Neural progenitor cell (in vitro differentiated cells): ENCODE measurements at regions not wholly inside any gene's neighbourhood (a gene's known extent, or its start where the extent isn't known, plus 50 kb on each side); places are given as distances from the start of the nearest gene placed in this dataset.
A peak's percentile ranks its signal among the peaks of the same experiment; 100 is the strongest.
"Not testable (repeated sequence)": the region's sequence is repeated elsewhere in the genome, so short reads cannot be mapped to it uniquely, and the experiment has no call there.

ENCODE experiments used
- DNase-seq: peaks from one replicate; pipeline ENCODE4 v3.0.0-alpha.2; 2016; ENCODE audit warnings: low spot score
- H2AFZ ChIP-seq: fragments of 200-600 bp; sonication (generic); replicated peaks from 2 replicates; pipeline ENCODE4 v1.6.1; 2016; ENCODE audit warnings: antibody characterized with exemption
- H3F3A ChIP-seq: fragments of 200-600 bp; sonication (generic); 2 replicates; pipeline ENCODE4 v1.6.1; 2016; ENCODE audit warnings: antibody characterized with exemption, low read depth
- H3K27ac ChIP-seq: fragments of 200-600 bp; sonication (generic); 2 replicates; pipeline ENCODE4 v1.5.1; 2016; ENCODE audit warnings: mild to moderate bottlenecking
- H3K27me3 ChIP-seq: fragments of 200-600 bp; sonication (generic); 2 replicates; pipeline ENCODE4 v1.6.1; 2016; ENCODE audit warnings: mild to moderate bottlenecking, moderate library complexity
- H3K36me3 ChIP-seq: fragments of 200-600 bp; sonication (generic); 2 replicates; pipeline ENCODE4 v1.5.1; 2016
- H3K4me1 ChIP-seq: fragments of 200-600 bp; sonication (generic); 2 replicates; pipeline ENCODE4 v1.6.1; 2016; ENCODE audit warnings: mixed run types
- H3K4me2 ChIP-seq: fragments of 200-600 bp; sonication (generic); 2 replicates; pipeline ENCODE4 v1.6.1; 2016
- H3K4me3 ChIP-seq: fragments of 200-600 bp; sonication (generic); 2 replicates; pipeline ENCODE4 v1.5.1; 2016
- H3K79me2 ChIP-seq: fragments of 200-600 bp; sonication (generic); 2 replicates; pipeline ENCODE4 v1.6.1; 2016; ENCODE audit warnings: low read depth
- H3K9ac ChIP-seq: fragments of 200-600 bp; sonication (generic); 2 replicates; pipeline ENCODE4 v1.6.1; 2016
- H3K9me3 ChIP-seq: fragments of 200-600 bp; sonication (generic); 2 replicates; pipeline ENCODE4 v1.5.1; 2016; ENCODE audit warnings: low read depth
- H4K20me1 ChIP-seq: fragments of 200-600 bp; sonication (generic); 2 replicates; pipeline ENCODE4 v1.6.1; 2016; ENCODE audit warnings: low read depth
- H3K27ac Mint-ChIP-seq: 3 replicates; pipeline ENCODE4 v1.8.0; 2021; ENCODE audit warnings: mixed read lengths
- H3K27me3 Mint-ChIP-seq: 2 replicates; pipeline ENCODE4 v1.8.0; 2022; ENCODE audit warnings: low read depth, mild to moderate bottlenecking, inconsistent platforms, moderate library complexity, mixed read lengths; ENCODE audit not compliant: insufficient read depth
- H3K36me3 Mint-ChIP-seq: 3 replicates; pipeline ENCODE4 v1.8.0; 2021; ENCODE audit warnings: mixed read lengths
- H3K4me1 Mint-ChIP-seq: 3 replicates; pipeline ENCODE4 v1.8.0; 2021; ENCODE audit warnings: mixed read lengths
- H3K4me3 Mint-ChIP-seq: 3 replicates; pipeline ENCODE4 v1.8.0; 2021; ENCODE audit warnings: mild to moderate bottlenecking, moderate library complexity, mixed read lengths
- H3K9me3 Mint-ChIP-seq: 3 replicates; pipeline ENCODE4 v1.8.0; 2020; ENCODE audit warnings: mixed read lengths
- CTCF ChIP-seq: fragments of 200-600 bp; sonication (generic); IDR thresholded peaks from 2 replicates; pipeline ENCODE4 v1.5.1; 2017; ENCODE audit warnings: antibody characterized with exemption, mild to moderate bottlenecking
- EZH2 ChIP-seq: fragments of 200-600 bp; sonication (generic); IDR thresholded peaks from 2 replicates; pipeline ENCODE4 v1.6.1; 2017; ENCODE audit warnings: antibody characterized with exemption, mild to moderate bottlenecking, moderate library complexity
- EZH2phosphoT487 ChIP-seq: fragments of 200-600 bp; sonication (generic); IDR thresholded peaks from 2 replicates; pipeline ENCODE4 v1.6.1; 2017; ENCODE audit warnings: antibody characterized with exemption

GRCh38 chr20:41692479-41693135, 74.4 kb upstream of the CHD6 start:
- H3K36me3 ChIP-seq: no peaks in the 10 kb centered on the region
- H3K79me2 ChIP-seq: no peaks in the 10 kb centered on the region
- peaks cover 2% of the 10 kb centered on the region for H3K27me3 Mint-ChIP-seq
- H4K20me1 ChIP-seq: no peaks in the 10 kb centered on the region
- no peaks in the 10 kb centered on the region for H3K27me3 ChIP-seq
- H3K36me3 Mint-ChIP-seq: no peaks in the 10 kb centered on the region
- H3K9me3 ChIP-seq: no peaks in the 10 kb centered on the region
- H3F3A ChIP-seq: peaks cover 6% of the 10 kb centered on the region
- TF ChIP-seq EZH2phosphoT487: no peak
- peak overlapping the region; percentile 98 for H2AFZ ChIP-seq
- peak overlapping the region; percentile 73 for H3K4me3 ChIP-seq
- H3K27ac ChIP-seq: peak overlapping the region; percentile 34
- H3K9ac ChIP-seq: no peak overlapping the region
- peaks cover 8% of the 10 kb centered on the region for H3K4me1 Mint-ChIP-seq
- DNase-seq: peak; percentile 92
- peak overlapping the region; percentile 81 for H3K4me2 ChIP-seq
- peak overlapping the region; percentile 95 for H3K4me3 Mint-ChIP-seq
- H3K9me3 Mint-ChIP-seq: no peaks in the 10 kb centered on the region
- peak overlapping the region; percentile 98 for H3K27ac Mint-ChIP-seq
- no peaks in the 10 kb centered on the region for H3K4me1 ChIP-seq

- no peak overlapping the region for H3K27ac ChIP-seq
- no peaks in the 10 kb centered on the region for H3K36me3 ChIP-seq
- Mint-ChIP-seq H3K36me3 (no peaks in the 10 kb centered on the region), H3K27me3 (peaks cover 2% of the 10 kb centered on the region), H3K4me3 (no peak overlapping the region), H3K9me3 (no peaks in the 10 kb centered on the region), H3K27ac (no peak overlapping the region), H3K4me1 (peaks cover 8% of the 10 kb centered on the region)
- H3K27me3 ChIP-seq: no peaks in the 10 kb centered on the region
- H3K4me2 ChIP-seq: no peak overlapping the region
- H4K20me1 ChIP-seq: no peaks in the 10 kb centered on the region
- H3K9ac ChIP-seq: no peak overlapping the region
- DNase-seq: no peak
- H3K4me3 ChIP-seq: no peak overlapping the region
- peak overlapping the region; percentile 98 for H2AFZ ChIP-seq
- peaks cover 6% of the 10 kb centered on the region for H3F3A ChIP-seq
- no peaks in the 10 kb centered on the region for H3K4me1 ChIP-seq
- H3K9me3 ChIP-seq: no peaks in the 10 kb centered on the region
- no peak for TF ChIP-seq EZH2
- no peak for TF ChIP-seq CTCF
- no peak for TF ChIP-seq EZH2phosphoT487
- H3K79me2 ChIP-seq: no peaks in the 10 kb centered on the region
Observed at GRCh38 chr20:41691443-41691842, 73.3 kb upstream of the CHD6 start.

- no peak for TF ChIP-seq CTCF
- TF ChIP-seq EZH2phosphoT487: no peak
- no peak for TF ChIP-seq EZH2
- Mint-ChIP-seq H3K27me3 (peaks cover 2% of the 10 kb centered on the region), H3K4me3 (no peak overlapping the region), H3K36me3 (no peaks in the 10 kb centered on the region), H3K9me3 (no peaks in the 10 kb centered on the region), H3K4me1 (peaks cover 8% of the 10 kb centered on the region), H3K27ac (no peak overlapping the region)
- no peaks in the 10 kb centered on the region for H3K4me1 ChIP-seq
- H3K4me3 ChIP-seq: no peak overlapping the region
- DNase-seq: no peak
- H3K27ac ChIP-seq: no peak overlapping the region
- H3K27me3 ChIP-seq: no peaks in the 10 kb centered on the region
- no peaks in the 10 kb centered on the region for H3K36me3 ChIP-seq
- no peaks in the 10 kb centered on the region for H3K9me3 ChIP-seq
- H3F3A ChIP-seq: peaks cover 6% of the 10 kb centered on the region
- no peaks in the 10 kb centered on the region for H3K79me2 ChIP-seq
- no peak overlapping the region for H3K9ac ChIP-seq
- H2AFZ ChIP-seq: no peak overlapping the region
- no peak overlapping the region for H3K4me2 ChIP-seq
- no peaks in the 10 kb centered on the region for H4K20me1 ChIP-seq
Observed at GRCh38 chr20:41690702-41691101, 72.5 kb upstream of the CHD6 start.

GRCh38 chr20:41686961-41687360, 68.8 kb upstream of the CHD6 start:
- DNase-seq: no peak
- TF ChIP-seq EZH2phosphoT487 (no peak), EZH2 (no peak), CTCF (no peak)
- Mint-ChIP-seq H3K27ac (no peak overlapping the region), H3K9me3 (no peaks in the 10 kb centered on the region), H3K36me3 (no peaks in the 10 kb centered on the region), H3K4me3 (no peak overlapping the region), H3K27me3 (no peaks in the 10 kb centered on the region), H3K4me1 (no peaks in the 10 kb centered on the region)
- H3K27me3 ChIP-seq: no peaks in the 10 kb centered on the region
- H3K4me2 ChIP-seq: no peak overlapping the region
- H3K4me1 ChIP-seq: no peaks in the 10 kb centered on the region
- H4K20me1 ChIP-seq: no peaks in the 10 kb centered on the region
- no peaks in the 10 kb centered on the region for H3K9me3 ChIP-seq
- H3K79me2 ChIP-seq: no peaks in the 10 kb centered on the region
- no peak overlapping the region for H3K4me3 ChIP-seq
- no peaks in the 10 kb centered on the region for H3F3A ChIP-seq
- H3K9ac ChIP-seq: no peak overlapping the region
- no peaks in the 10 kb centered on the region for H3K36me3 ChIP-seq
- peak overlapping the region; percentile 65 for H2AFZ ChIP-seq
- H3K27ac ChIP-seq: no peak overlapping the region

GRCh38 chr20:41685145-41685544, 67.0 kb upstream of the CHD6 start:
- not testable (repeated sequence) for H3K4me3 ChIP-seq, H3K79me2 ChIP-seq, H3K27ac ChIP-seq, H3K36me3 Mint-ChIP-seq, H4K20me1 ChIP-seq, H3K27ac Mint-ChIP-seq, H3K36me3 ChIP-seq, H3K27me3 ChIP-seq, H3K4me3 Mint-ChIP-seq, H3F3A ChIP-seq, H3K27me3 Mint-ChIP-seq, H3K4me1 Mint-ChIP-seq, DNase-seq, H3K4me1 ChIP-seq, H3K9ac ChIP-seq, H3K4me2 ChIP-seq, H3K9me3 Mint-ChIP-seq, H3K9me3 ChIP-seq, H2AFZ ChIP-seq
